ENCODE measurements at regions not wholly inside any gene's neighbourhood (a gene's known extent, or its start where the extent isn't known, plus 50 kb on each side); places are given as distances from the start of the nearest gene placed in this dataset.
"Not testable (repeated sequence)": the region's sequence is repeated elsewhere in the genome, so short reads cannot be mapped to it uniquely, and the experiment has no call there.

- Mint-ChIP-seq H3K9me3 (no peaks in the 10 kb centered on the region), H3K4me1 (peaks cover 7 to 11% (median 10%) of the 10 kb centered on the region in 3 donors), H3K4me3 (no peak overlapping the region), H3K27ac (no peak overlapping the region), H3K27me3 (peaks cover 0 to 5% (median 0%) of the 10 kb centered on the region in 3 donors), H3K36me3 (no peaks in the 10 kb centered on the region)
- ATAC-seq (ENCODE audit: low read depth in 2 of 2) (no peak), DNase-seq (no peak)
Measured at GRCh38 chr2:65615602-65616001, 183.2 kb upstream of the SPRED2 start.

GRCh38 chr2:65613968-65614555 lies 181.7 kb upstream of the SPRED2 start:
- Mint-ChIP-seq H3K4me1 (peaks cover 17 to 26% (median 20%) of the 10 kb centered on the region in 3 donors), H3K27ac (peak overlapping the region in 3 of 6 donors; percentile 20 to 54 (median 33)), H3K36me3 (no peaks in the 10 kb centered on the region), H3K9me3 (no peaks in the 10 kb centered on the region), H3K27me3 (no peaks in the 10 kb centered on the region), H3K4me3 (no peak overlapping the region)
- DNase-seq, result no peak
- ATAC-seq (ENCODE audit: low read depth in 2 of 2), result peak in 1 of 2 donors; percentile 32

GRCh38 chr2:65611488-65611887 lies 179.1 kb upstream of the SPRED2 start:
- H3K9me3 Mint-ChIP-seq, result peaks cover 0 to 3% (median 0%) of the 10 kb centered on the region in 7 donors
- H3K36me3 Mint-ChIP-seq, result no peaks in the 10 kb centered on the region
- ATAC-seq (ENCODE audit: low read depth in 2 of 2) (no peak), DNase-seq (no peak)
- no peaks in the 10 kb centered on the region for H3K27me3 Mint-ChIP-seq
- H3K4me1 Mint-ChIP-seq, result peaks cover 41 to 51% (median 43%) of the 10 kb centered on the region in 3 donors
- peak overlapping the region in 3 of 6 donors; percentile 8 to 59 (median 38) for H3K27ac Mint-ChIP-seq
- no peak overlapping the region for H3K4me3 Mint-ChIP-seq

GRCh38 chr2:65608916-65609315 lies 176.5 kb upstream of the SPRED2 start:
- Mint-ChIP-seq H3K27me3 (no peaks in the 10 kb centered on the region), H3K9me3 (peaks cover 0 to 6% (median 1%) of the 10 kb centered on the region in 7 donors), H3K4me1 (peaks cover 57 to 70% (median 67%) of the 10 kb centered on the region in 3 donors), H3K27ac (peak overlapping the region in 1 of 6 donors; percentile 34), H3K36me3 (no peaks in the 10 kb centered on the region), H3K4me3 (peak overlapping the region in 2 of 8 donors; percentile 29 to 74)
- DNase-seq (no peak), ATAC-seq (ENCODE audit: low read depth in 2 of 2) (no peak)

- DNase-seq, result no peak
- peak overlapping the region in 3 of 8 donors; percentile 22 to 66 (median 29) for H3K4me3 Mint-ChIP-seq
- H3K4me1 Mint-ChIP-seq, result peaks cover 61 to 69% (median 68%) of the 10 kb centered on the region in 3 donors
- no peaks in the 10 kb centered on the region for H3K36me3 Mint-ChIP-seq
- peak overlapping the region in 1 of 6 donors; percentile 86 for H3K27ac Mint-ChIP-seq
- no peaks in the 10 kb centered on the region for H3K27me3 Mint-ChIP-seq
- peaks cover 0 to 6% (median 1%) of the 10 kb centered on the region in 7 donors for H3K9me3 Mint-ChIP-seq
- ATAC-seq (ENCODE audit: low read depth in 2 of 2), result no peak
Measured at GRCh38 chr2:65608466-65608865, 176.1 kb upstream of the SPRED2 start.

- peaks cover 0 to 6% (median 1%) of the 10 kb centered on the region in 7 donors for H3K9me3 Mint-ChIP-seq
- peak overlapping the region in 4 of 8 donors; percentile 42 to 75 (median 66) for H3K4me3 Mint-ChIP-seq
- peak overlapping the region in 3 of 6 donors; percentile 11 to 92 (median 81) for H3K27ac Mint-ChIP-seq
- ATAC-seq (ENCODE audit: low read depth in 2 of 2) (no peak), DNase-seq (no peak)
- H3K36me3 Mint-ChIP-seq, result no peaks in the 10 kb centered on the region
- peaks cover 64 to 76% (median 73%) of the 10 kb centered on the region in 3 donors for H3K4me1 Mint-ChIP-seq
- no peaks in the 10 kb centered on the region for H3K27me3 Mint-ChIP-seq
Measured at GRCh38 chr2:65607662-65608305, 175.4 kb upstream of the SPRED2 start.

- Mint-ChIP-seq H3K36me3 (no peaks in the 10 kb centered on the region), H3K4me3 (peak overlapping the region in 6 of 8 donors; percentile 75 to 85 (median 79)), H3K4me1 (peaks cover 66 to 89% (median 78%) of the 10 kb centered on the region in 3 donors), H3K9me3 (peaks cover 0 to 6% (median 1%) of the 10 kb centered on the region in 7 donors), H3K27ac (peak overlapping the region in 5 of 6 donors; percentile 51 to 92 (median 83)), H3K27me3 (no peaks in the 10 kb centered on the region)
- DNase-seq (no peak), ATAC-seq (ENCODE audit: low read depth in 2 of 2) (no peak)
Measured at GRCh38 chr2:65605743-65606058, 173.3 kb upstream of the SPRED2 start.

GRCh38 chr2:65605058-65605742 lies 172.8 kb upstream of the SPRED2 start:
- DNase-seq (no peak), ATAC-seq (ENCODE audit: low read depth in 2 of 2) (no peak)
- peak overlapping the region in 7 of 8 donors; percentile 47 to 80 (median 75) for H3K4me3 Mint-ChIP-seq
- H3K9me3 Mint-ChIP-seq, result peaks cover 0 to 6% (median 1%) of the 10 kb centered on the region in 7 donors
- no peaks in the 10 kb centered on the region for H3K27me3 Mint-ChIP-seq
- peak overlapping the region in 5 of 6 donors; percentile 51 to 92 (median 58) for H3K27ac Mint-ChIP-seq
- H3K36me3 Mint-ChIP-seq, result no peaks in the 10 kb centered on the region
- peaks cover 62 to 87% (median 75%) of the 10 kb centered on the region in 3 donors for H3K4me1 Mint-ChIP-seq

GRCh38 chr2:65604246-65604645 lies 171.8 kb upstream of the SPRED2 start:
- Mint-ChIP-seq H3K4me3 (peak overlapping the region in 6 of 8 donors; percentile 22 to 83 (median 66)), H3K9me3 (peaks cover 0 to 6% (median 1%) of the 10 kb centered on the region in 7 donors), H3K4me1 (peaks cover 57 to 78% (median 65%) of the 10 kb centered on the region in 3 donors), H3K36me3 (no peaks in the 10 kb centered on the region), H3K27ac (peak overlapping the region; percentile 47 to 88 (median 55)), H3K27me3 (no peaks in the 10 kb centered on the region)
- no peak for DNase-seq
- no peak for ATAC-seq (ENCODE audit: low read depth in 2 of 2)

GRCh38 chr2:65602603-65603235 lies 170.3 kb upstream of the SPRED2 start:
- H3K36me3 Mint-ChIP-seq, result no peaks in the 10 kb centered on the region
- peaks cover 0 to 4% (median 0%) of the 10 kb centered on the region in 7 donors for H3K9me3 Mint-ChIP-seq
- no peak for DNase-seq
- H3K4me3 Mint-ChIP-seq, result peak overlapping the region in 1 of 8 donors; percentile 4
- no peaks in the 10 kb centered on the region for H3K27me3 Mint-ChIP-seq
- no peak for ATAC-seq (ENCODE audit: low read depth in 2 of 2)
- peak overlapping the region in 2 of 6 donors; percentile 40 to 42 for H3K27ac Mint-ChIP-seq
- peaks cover 45 to 62% (median 50%) of the 10 kb centered on the region in 3 donors for H3K4me1 Mint-ChIP-seq

GRCh38 chr2:65600871-65601270 lies 168.5 kb upstream of the SPRED2 start:
- not testable (repeated sequence) for DNase-seq; H3K4me3 Mint-ChIP-seq; H3K27me3 Mint-ChIP-seq; ATAC-seq (ENCODE audit: low read depth in 2 of 2); H3K36me3 Mint-ChIP-seq; H3K9me3 Mint-ChIP-seq
- peak overlapping the region in 1 of 6 donors; percentile 56 for H3K27ac Mint-ChIP-seq
- peaks cover 29 to 44% (median 32%) of the 10 kb centered on the region in 3 donors for H3K4me1 Mint-ChIP-seq

GRCh38 chr2:65600351-65600750 lies 168.0 kb upstream of the SPRED2 start:
- not testable (repeated sequence) for H3K9me3 Mint-ChIP-seq; H3K27ac Mint-ChIP-seq; ATAC-seq (ENCODE audit: low read depth in 2 of 2); DNase-seq; H3K36me3 Mint-ChIP-seq; H3K27me3 Mint-ChIP-seq; H3K4me3 Mint-ChIP-seq
- H3K4me1 Mint-ChIP-seq, result peaks cover 26 to 39% (median 26%) of the 10 kb centered on the region in 3 donors

GRCh38 chr2:65599693-65600092 lies 167.3 kb upstream of the SPRED2 start:
- Mint-ChIP-seq H3K36me3 (no peaks in the 10 kb centered on the region), H3K9me3 (peaks cover 0 to 7% (median 0%) of the 10 kb centered on the region in 7 donors), H3K27me3 (no peaks in the 10 kb centered on the region), H3K27ac (no peak overlapping the region), H3K4me1 (peaks cover 20 to 32% (median 21%) of the 10 kb centered on the region in 3 donors), H3K4me3 (no peak overlapping the region)
- no peak for DNase-seq
- ATAC-seq (ENCODE audit: low read depth in 2 of 2), result no peak

Data from naive B cell (primary cell).